IPS-20b (cell line): ENCODE measurements at regions not wholly inside any gene's neighbourhood (a gene's known extent, or its start where the extent isn't known, plus 50 kb on each side); places are given as distances from the start of the nearest gene placed in this dataset.

Experiments
- H3K27ac ChIP-seq: one replicate; pipeline ENCODE4 v1.5.1; 2013; ENCODE audit warnings: low read length
- H3K27me3 ChIP-seq: 2 replicates; pipeline ENCODE4 v1.6.1; 2013; ENCODE audit warnings: mild to moderate bottlenecking, low read length, inconsistent platforms; ENCODE audit not compliant: insufficient read depth
- H3K36me3 ChIP-seq: 2 replicates; pipeline ENCODE4 v1.6.1; 2013; ENCODE audit warnings: low read depth, mild to moderate bottlenecking, inconsistent platforms, low read length, moderate library complexity; ENCODE audit not compliant: insufficient read depth
- H3K4me1 ChIP-seq: 2 replicates; pipeline ENCODE4 v1.6.1; 2013; ENCODE audit warnings: mild to moderate bottlenecking, control low read depth, inconsistent platforms, low read length, moderate library complexity; ENCODE audit not compliant: insufficient read depth
- H3K4me3 ChIP-seq: 2 replicates; pipeline ENCODE4 v1.5.1; 2013; ENCODE audit warnings: mild to moderate bottlenecking, low read length, inconsistent platforms
- H3K9ac ChIP-seq: 2 replicates; pipeline ENCODE4 v1.6.1; 2013; ENCODE audit warnings: low read depth, mild to moderate bottlenecking, inconsistent platforms, low read length, moderate library complexity
- H3K9me3 ChIP-seq: 2 replicates; pipeline ENCODE4 v1.6.1; 2013; ENCODE audit warnings: mild to moderate bottlenecking, low read depth, low read length, inconsistent platforms; ENCODE audit not compliant: insufficient read depth

DNA sequence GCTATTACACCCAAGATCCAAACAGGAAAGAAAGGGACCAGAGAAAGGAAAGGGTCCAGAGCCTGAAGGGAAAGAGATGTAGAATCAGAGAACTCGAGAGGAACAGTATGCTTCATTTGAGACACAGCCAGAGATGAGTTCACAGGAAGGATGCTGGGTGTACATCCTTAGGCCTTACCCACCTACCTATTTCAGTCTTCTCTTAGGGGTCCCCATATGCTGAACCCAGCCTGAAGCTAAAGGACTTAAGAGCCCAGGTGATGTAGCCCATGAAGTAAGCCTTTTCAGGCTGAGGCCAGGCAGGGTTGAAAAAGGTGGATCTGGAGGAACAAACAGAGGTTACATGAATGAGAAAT lies 338.0 kb upstream of the KCNH8 start:
- Histone ChIP-seq H3K9ac (no peak overlapping the region), H3K36me3 (no peaks in the 10 kb centered on the region), H3K27me3 (no peaks in the 10 kb centered on the region), H3K4me3 (no peak overlapping the region), H3K27ac (no peak overlapping the region), H3K9me3 (no peaks in the 10 kb centered on the region), H3K4me1 (no peaks in the 10 kb centered on the region)

DNA sequence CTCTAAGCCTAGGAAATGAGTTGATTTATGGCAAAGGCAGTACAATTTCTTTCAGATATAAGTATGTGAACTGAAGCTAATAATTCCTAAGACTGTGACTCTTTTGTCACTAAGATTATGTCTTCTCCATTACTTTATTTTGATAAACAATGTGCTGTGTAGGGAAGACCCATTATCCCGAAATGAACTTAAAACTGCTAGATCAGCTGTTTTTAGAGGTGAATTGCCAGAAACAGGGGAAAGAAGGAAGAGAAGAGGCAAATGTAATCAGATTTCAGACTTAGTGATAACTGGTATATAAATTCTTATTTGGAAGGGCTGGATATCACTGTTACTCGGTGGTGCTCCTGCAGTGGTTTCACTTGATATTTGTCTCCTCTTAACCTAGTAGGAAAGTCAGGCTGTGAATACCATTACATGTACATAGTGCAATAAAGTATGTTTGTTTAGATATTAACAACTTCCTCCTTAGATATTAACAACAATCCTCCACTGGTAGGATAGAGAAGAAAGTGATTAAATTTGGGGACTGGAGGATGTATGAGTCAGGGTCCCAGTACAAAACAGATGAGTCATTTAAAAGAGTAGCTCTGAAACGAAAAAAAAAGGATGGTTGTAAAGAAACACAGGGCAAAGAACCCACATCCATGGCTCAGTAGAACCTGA lies 338.5 kb upstream of the KCNH8 start:
- no peaks in the 10 kb centered on the region for H3K9me3 ChIP-seq
- H3K9ac ChIP-seq = no peak overlapping the region
- H3K4me1 ChIP-seq = no peaks in the 10 kb centered on the region
- no peaks in the 10 kb centered on the region for H3K36me3 ChIP-seq
- H3K27ac ChIP-seq = no peak overlapping the region
- no peak overlapping the region for H3K4me3 ChIP-seq
- H3K27me3 ChIP-seq = no peaks in the 10 kb centered on the region

DNA sequence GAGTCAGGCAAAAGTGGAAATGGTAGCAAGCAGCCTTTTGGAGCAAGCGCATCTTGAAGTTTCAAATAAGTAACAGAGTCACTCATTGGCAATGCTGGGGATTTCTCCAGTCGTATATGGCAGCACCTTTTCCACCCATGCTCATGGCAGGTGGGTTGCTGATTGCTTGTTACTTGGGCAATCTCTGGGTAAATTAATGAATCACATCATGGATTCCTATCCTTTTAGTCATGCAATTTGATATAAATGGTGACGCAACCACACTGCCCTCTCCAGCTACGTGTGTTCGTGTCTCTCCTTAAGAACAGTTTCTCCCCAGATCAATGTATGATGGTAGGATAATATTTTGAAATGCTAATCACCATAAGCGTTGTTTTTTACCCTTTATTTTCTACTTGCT lies 339.9 kb upstream of the KCNH8 start:
- Histone ChIP-seq H3K27me3 (no peaks in the 10 kb centered on the region), H3K4me1 (no peaks in the 10 kb centered on the region), H3K4me3 (no peak overlapping the region), H3K36me3 (no peaks in the 10 kb centered on the region), H3K9ac (no peak overlapping the region), H3K9me3 (no peaks in the 10 kb centered on the region), H3K27ac (no peak overlapping the region)

DNA sequence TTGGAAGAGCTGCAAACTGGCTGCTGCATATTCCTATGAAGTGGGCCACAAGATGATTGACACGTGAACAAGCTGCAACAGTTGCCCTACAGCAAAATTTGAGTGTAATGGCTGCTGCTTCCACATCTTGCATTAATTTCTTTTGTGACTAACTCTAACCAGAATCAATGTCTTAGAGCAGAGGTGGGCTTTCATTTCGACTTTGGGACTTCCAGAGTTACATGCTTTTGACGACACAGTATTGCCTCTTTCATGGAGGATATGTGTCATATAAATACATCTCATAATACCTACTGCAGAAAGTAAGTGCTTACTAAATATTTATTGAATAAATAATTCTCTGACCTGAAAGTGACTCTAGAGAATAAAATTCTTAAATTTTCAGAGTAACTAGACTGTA lies 340.7 kb upstream of the KCNH8 start:
- Histone ChIP-seq H3K27me3 (no peaks in the 10 kb centered on the region), H3K9me3 (no peaks in the 10 kb centered on the region), H3K36me3 (no peaks in the 10 kb centered on the region), H3K4me1 (no peaks in the 10 kb centered on the region), H3K27ac (no peak overlapping the region), H3K4me3 (no peak overlapping the region), H3K9ac (no peak overlapping the region)

DNA sequence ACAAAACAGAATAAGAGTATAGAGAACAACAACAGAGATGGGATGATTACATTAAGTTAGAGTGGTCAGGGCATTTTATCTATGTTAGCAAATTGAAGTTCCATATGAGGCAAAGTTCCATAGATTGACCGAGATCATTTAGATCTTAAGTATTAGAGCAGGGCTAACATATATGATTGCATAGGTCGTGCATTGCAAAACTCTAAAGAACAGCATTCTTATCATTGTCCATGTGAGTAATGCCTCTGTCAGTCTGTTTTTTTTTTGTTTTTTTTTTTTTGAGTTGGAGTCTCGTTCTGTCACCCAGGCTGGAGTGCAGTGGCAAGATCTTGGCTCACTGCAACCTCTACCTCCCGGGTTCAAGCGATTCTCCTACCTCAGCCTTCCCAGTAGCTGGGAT lies 341.7 kb upstream of the KCNH8 start:
- Histone ChIP-seq H3K4me3 (no peak overlapping the region), H3K27me3 (no peaks in the 10 kb centered on the region), H3K4me1 (no peaks in the 10 kb centered on the region), H3K27ac (no peak overlapping the region), H3K9ac (no peak overlapping the region), H3K36me3 (no peaks in the 10 kb centered on the region), H3K9me3 (no peaks in the 10 kb centered on the region)

DNA sequence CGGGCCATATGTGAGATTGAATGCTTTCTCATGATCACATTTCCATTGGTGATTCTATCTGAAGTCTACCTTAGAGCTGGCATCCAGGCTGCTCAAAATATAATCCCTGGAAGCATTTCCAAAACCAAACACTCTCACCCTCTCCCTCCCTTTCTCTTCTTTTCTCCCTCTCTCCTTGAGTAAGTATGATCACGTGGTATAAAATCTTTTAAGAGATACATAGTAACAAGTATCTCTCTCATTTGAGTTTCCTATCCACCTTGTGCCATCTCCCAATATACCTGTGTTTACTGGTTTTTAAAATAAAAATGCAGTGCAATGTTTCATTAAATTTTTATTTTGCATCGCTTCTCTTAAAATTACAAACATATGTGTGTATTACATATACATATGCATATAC lies 350.9 kb upstream of the KCNH8 start:
- Histone ChIP-seq H3K9ac (no peak overlapping the region), H3K9me3 (no peaks in the 10 kb centered on the region), H3K27ac (no peak overlapping the region), H3K27me3 (no peaks in the 10 kb centered on the region), H3K4me1 (no peaks in the 10 kb centered on the region), H3K4me3 (no peak overlapping the region), H3K36me3 (no peaks in the 10 kb centered on the region)

DNA sequence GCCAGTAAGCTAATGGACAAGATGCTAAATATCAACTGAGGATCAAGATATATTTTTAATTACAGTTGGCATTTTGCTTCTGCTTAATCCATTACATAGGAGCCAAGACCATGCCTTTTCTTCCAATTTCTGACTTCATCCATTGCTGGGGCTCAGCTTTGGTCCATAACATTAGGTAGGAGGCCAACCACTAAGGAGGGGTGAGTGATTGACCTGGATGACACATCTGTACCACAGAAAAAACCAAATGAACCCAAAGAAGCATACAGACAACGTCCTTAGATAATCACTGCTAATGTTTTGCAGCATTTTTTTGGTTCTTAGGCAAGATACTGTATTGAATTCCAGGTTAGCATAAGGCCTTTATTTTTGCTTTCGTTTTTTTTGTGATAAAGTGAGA lies 353.2 kb upstream of the KCNH8 start:
- Histone ChIP-seq H3K9ac (no peak overlapping the region), H3K4me3 (no peak overlapping the region)

DNA sequence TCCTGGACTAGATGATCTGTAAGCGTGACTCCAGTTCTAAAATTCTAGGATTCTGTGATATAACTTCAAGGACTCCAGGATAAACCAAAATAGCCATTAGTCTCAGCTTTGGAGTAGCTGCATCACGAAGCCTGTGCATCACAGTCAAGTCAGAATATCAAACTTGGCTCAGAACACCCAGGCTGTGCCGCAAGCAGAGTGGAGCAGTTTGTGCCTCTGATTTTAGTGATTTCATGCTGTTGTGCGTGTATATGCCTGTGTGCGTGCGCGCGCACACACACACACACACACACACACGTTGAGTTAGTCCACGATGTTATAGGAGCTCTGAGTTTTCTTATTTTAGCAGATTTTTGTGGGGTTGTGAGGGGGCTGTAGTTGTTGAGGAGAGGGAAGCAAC lies 356.6 kb upstream of the KCNH8 start:
- Histone ChIP-seq H3K36me3 (no peaks in the 10 kb centered on the region), H3K27me3 (no peaks in the 10 kb centered on the region), H3K9ac (no peak overlapping the region), H3K27ac (no peak overlapping the region), H3K4me3 (no peak overlapping the region), H3K4me1 (no peaks in the 10 kb centered on the region), H3K9me3 (no peaks in the 10 kb centered on the region)

More for the DNA sequence above, 353.2 kb upstream of the KCNH8 start:
- Histone ChIP-seq H3K4me1 (no peaks in the 10 kb centered on the region), H3K27me3 (no peaks in the 10 kb centered on the region), H3K9me3 (no peaks in the 10 kb centered on the region), H3K36me3 (no peaks in the 10 kb centered on the region), H3K27ac (no peak overlapping the region)

DNA sequence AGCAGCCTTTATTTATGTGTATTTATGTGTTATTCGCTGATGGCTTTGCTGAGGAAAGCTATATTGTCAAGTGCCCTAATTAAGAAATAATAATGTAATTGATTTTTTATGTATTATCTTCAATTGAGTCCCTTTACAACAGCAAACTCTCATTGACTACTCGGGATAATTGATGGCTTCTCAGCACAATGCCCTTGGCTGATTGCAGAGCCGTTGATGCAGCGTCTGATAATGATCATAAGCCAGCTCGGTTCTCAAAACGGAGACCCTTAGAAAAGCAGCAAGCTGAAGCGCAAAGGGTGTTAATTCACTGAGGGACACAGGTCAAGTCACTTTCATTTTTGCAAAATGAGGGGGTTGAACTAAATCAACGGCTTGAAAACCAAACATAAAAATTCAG lies 357.1 kb upstream of the KCNH8 start:
- no peaks in the 10 kb centered on the region for H3K27me3 ChIP-seq
- no peaks in the 10 kb centered on the region for H3K9me3 ChIP-seq
- H3K9ac ChIP-seq = no peak overlapping the region
- H3K27ac ChIP-seq = no peak overlapping the region
- H3K4me3 ChIP-seq = no peak overlapping the region
- H3K36me3 ChIP-seq = no peaks in the 10 kb centered on the region
- no peaks in the 10 kb centered on the region for H3K4me1 ChIP-seq

DNA sequence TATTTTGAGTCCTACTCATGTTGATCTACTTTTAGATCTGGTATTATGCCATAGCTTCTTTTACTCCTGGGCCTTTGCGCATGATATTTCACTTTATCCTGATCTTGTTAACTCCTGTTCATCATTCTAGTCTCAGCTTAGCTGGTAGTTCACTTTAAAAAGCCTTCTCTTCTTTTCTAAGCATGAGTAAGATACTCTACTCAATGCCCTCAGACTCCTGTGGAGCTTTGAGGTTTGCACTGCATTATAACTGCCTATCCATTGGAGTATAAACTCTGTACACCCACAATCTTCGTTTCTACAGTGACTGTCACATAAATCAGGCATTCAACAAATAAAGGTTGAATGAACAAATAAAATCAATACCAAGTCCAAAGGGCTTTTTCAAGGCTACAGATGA lies 357.9 kb upstream of the KCNH8 start:
- no peak overlapping the region for H3K9ac ChIP-seq
- H3K27ac ChIP-seq = no peak overlapping the region
- H3K9me3 ChIP-seq = no peaks in the 10 kb centered on the region
- no peaks in the 10 kb centered on the region for H3K27me3 ChIP-seq
- H3K4me3 ChIP-seq = no peak overlapping the region
- no peaks in the 10 kb centered on the region for H3K4me1 ChIP-seq
- no peaks in the 10 kb centered on the region for H3K36me3 ChIP-seq

DNA sequence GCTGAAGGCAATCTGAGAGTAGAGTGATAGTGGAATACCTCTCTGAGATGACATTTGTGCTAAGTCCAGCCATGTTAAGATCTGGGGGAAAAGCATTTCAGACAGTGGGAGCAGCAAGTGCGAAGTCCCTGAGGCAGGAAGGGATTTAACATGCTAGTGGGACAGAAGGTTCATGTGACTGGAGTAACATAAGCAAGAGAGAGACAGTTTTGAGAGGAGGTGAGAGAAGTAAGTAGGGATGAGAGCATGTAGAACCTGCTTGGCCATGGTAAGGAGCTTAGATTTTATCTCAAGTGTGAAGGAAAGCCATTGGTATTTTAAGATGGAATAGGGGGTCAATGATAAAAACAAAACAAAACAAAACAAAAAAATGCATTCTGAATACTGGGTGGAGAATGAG lies 358.6 kb upstream of the KCNH8 start:
- no peaks in the 10 kb centered on the region for H3K27me3 ChIP-seq
- H3K9ac ChIP-seq = no peak overlapping the region
- no peak overlapping the region for H3K4me3 ChIP-seq
- no peak overlapping the region for H3K27ac ChIP-seq
- H3K9me3 ChIP-seq = no peaks in the 10 kb centered on the region
- H3K4me1 ChIP-seq = no peaks in the 10 kb centered on the region
- H3K36me3 ChIP-seq = no peaks in the 10 kb centered on the region

DNA sequence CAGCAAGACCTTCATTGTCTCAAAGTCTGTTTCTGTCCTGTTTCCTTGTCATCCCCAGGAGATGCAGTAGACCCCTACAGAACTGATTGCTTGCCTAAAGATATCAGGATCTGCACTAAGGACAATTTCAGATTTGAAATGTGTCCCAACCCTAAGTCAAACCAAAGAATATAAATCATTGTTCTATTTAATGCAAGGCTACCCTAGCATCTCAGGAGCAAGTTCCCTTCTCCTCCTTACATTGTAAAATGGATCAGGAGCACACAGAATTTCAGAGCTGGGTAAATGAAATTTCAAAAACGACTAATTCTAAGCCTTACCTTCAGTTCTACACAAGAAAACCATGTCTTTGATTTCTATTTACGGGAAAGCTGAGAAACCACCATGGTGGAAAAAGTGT lies 360.9 kb upstream of the KCNH8 start:
- no peak overlapping the region for H3K9ac ChIP-seq
- H3K27me3 ChIP-seq = no peaks in the 10 kb centered on the region
- H3K4me3 ChIP-seq = no peak overlapping the region
- H3K36me3 ChIP-seq = no peaks in the 10 kb centered on the region
- no peaks in the 10 kb centered on the region for H3K9me3 ChIP-seq
- no peak overlapping the region for H3K27ac ChIP-seq
- no peaks in the 10 kb centered on the region for H3K4me1 ChIP-seq
